ENCODE measurements at regions not wholly inside any gene's neighbourhood (a gene's known extent, or its start where the extent isn't known, plus 50 kb on each side); places are given as distances from the start of the nearest gene placed in this dataset.

- Mint-ChIP-seq H3K27me3 (ENCODE audit: low read depth in 3 of 3) (peaks cover 0 to 5% (median 0%) of the 10 kb centered on the region in 3 donors), H3K36me3 (no peaks in the 10 kb centered on the region), H3K4me3 (no peak overlapping the region), H3K9me3 (no peaks in the 10 kb centered on the region), H3K4me1 (peaks cover 2% of the 10 kb centered on the region), H3K27ac (no peak overlapping the region)
- intact Hi-C loops (cut with micrococcal nuclease): no loop called here
- Histone ChIP-seq H3K27ac (ENCODE audit: low read depth in 1 of 2, low read length in 2 of 2) (no peak overlapping the region), H3K79me2 (ENCODE audit: insufficient read depth, low read length) (no peaks in the 10 kb centered on the region), H3K4me2 (replicated peaks; ENCODE audit: extremely low read depth, low read length, poor library complexity, severe bottlenecking) (no peak overlapping the region), H3K27me3 (ENCODE audit: control insufficient read depth in 2 of 2, insufficient read depth in 2 of 2, low read length in 2 of 2) (no peaks in the 10 kb centered on the region), H3K4me1 (ENCODE audit: control insufficient read depth in 1 of 2, insufficient read depth in 2 of 2, low read length in 2 of 2) (no peaks in the 10 kb centered on the region), H3K4me3 (replicated peaks in 1 of 3; ENCODE audit: low read depth in 2 of 3, low read length in 3 of 3) (no peak overlapping the region), H2AFZ (ENCODE audit: insufficient read depth, low read depth, low read length, poor library complexity, severe bottlenecking) (no peak overlapping the region), H3K9ac (ENCODE audit: insufficient read depth, low read length, poor library complexity, severe bottlenecking) (no peak overlapping the region), H4K20me1 (ENCODE audit: insufficient read depth, low read length) (no peaks in the 10 kb centered on the region), H3K36me3 (replicated peaks in 1 of 2; ENCODE audit: control insufficient read depth in 1 of 2, insufficient read depth in 2 of 2, low read length in 2 of 2) (no peaks in the 10 kb centered on the region), H3K9me3 (replicated peaks in 1 of 2; ENCODE audit: control insufficient read depth in 1 of 2, insufficient read depth in 1 of 2, low read length in 2 of 2) (no peaks in the 10 kb centered on the region)
- 84% methylated on average over 3 of the region's 7 CpGs for WGBS (ENCODE audit: insufficient coverage)
- no peak for TF ChIP-seq CTCF (IDR thresholded peaks at IDR 0.05)
- no peak for DNase-seq
Observed at GRCh38 chr11:8787372-8787771, 104.8 kb downstream of the RPL27A start.

- TF ChIP-seq CTCF (IDR thresholded peaks at IDR 0.05): no peak
- no peak overlapping the region for H2AFZ ChIP-seq (ENCODE audit: insufficient read depth, low read depth, low read length, poor library complexity, severe bottlenecking)
- intact Hi-C loops (cut with micrococcal nuclease): no loop called here
- no peaks in the 10 kb centered on the region for H3K27me3 ChIP-seq (ENCODE audit: control insufficient read depth in 2 of 2, insufficient read depth in 2 of 2, low read length in 2 of 2)
- no peaks in the 10 kb centered on the region for H3K79me2 ChIP-seq (ENCODE audit: insufficient read depth, low read length)
- H3K36me3 ChIP-seq (replicated peaks in 1 of 2; ENCODE audit: control insufficient read depth in 1 of 2, insufficient read depth in 2 of 2, low read length in 2 of 2): no peaks in the 10 kb centered on the region
- peaks cover 11 to 12% of the 10 kb centered on the region in 2 donors for H3K4me1 ChIP-seq (ENCODE audit: control insufficient read depth in 1 of 2, insufficient read depth in 2 of 2, low read length in 2 of 2)
- no peak overlapping the region for H3K9ac ChIP-seq (ENCODE audit: insufficient read depth, low read length, poor library complexity, severe bottlenecking)
- H3K4me3 Mint-ChIP-seq: no peak overlapping the region
- H3K36me3 Mint-ChIP-seq: no peaks in the 10 kb centered on the region
- no peak overlapping the region for H3K4me3 ChIP-seq (replicated peaks in 1 of 3; ENCODE audit: low read depth in 2 of 3, low read length in 3 of 3)
- no peak for DNase-seq
- no peak overlapping the region for H3K4me2 ChIP-seq (replicated peaks; ENCODE audit: extremely low read depth, low read length, poor library complexity, severe bottlenecking)
- no peaks in the 10 kb centered on the region for H4K20me1 ChIP-seq (ENCODE audit: insufficient read depth, low read length)
- WGBS (ENCODE audit: insufficient coverage): 54% methylated on average over 2 of the region's 2 CpGs
- H3K27ac ChIP-seq (ENCODE audit: low read depth in 1 of 2, low read length in 2 of 2): no peak overlapping the region
- peaks cover 15% of the 10 kb centered on the region for H3K4me1 Mint-ChIP-seq
- H3K27ac Mint-ChIP-seq: no peak overlapping the region
- no peaks in the 10 kb centered on the region for H3K9me3 ChIP-seq (replicated peaks in 1 of 2; ENCODE audit: control insufficient read depth in 1 of 2, insufficient read depth in 1 of 2, low read length in 2 of 2)
- H3K9me3 Mint-ChIP-seq: no peaks in the 10 kb centered on the region
- H3K27me3 Mint-ChIP-seq (ENCODE audit: low read depth in 3 of 3): peaks cover 0 to 4% (median 0%) of the 10 kb centered on the region in 3 donors
Observed at GRCh38 chr11:8788616-8789015, 106.0 kb downstream of the RPL27A start.

Data from CD14-positive monocyte (primary cell).